Endometrium (tissue), 2 donors: ENCODE measurements at regions not wholly inside any gene's neighbourhood (a gene's known extent, or its start where the extent isn't known, plus 50 kb on each side); places are given as distances from the start of the nearest gene placed in this dataset.

Experiments used
- FAIRE-seq: peaks from 2 replicates; lab custom pipeline; 2012; peaks lifted over from hg19 to GRCh38; lab: Jason Lieb, UNC
- donor health status: control.
- donor health status: control.

- FAIRE-seq, result no peak
These were observed 70.0 kb upstream of the INPP5A start for GRCh38 chr10:132467464-132468149.

- no peak for FAIRE-seq
These were observed 69.4 kb upstream of the INPP5A start for GRCh38 chr10:132468216-132468615.

GRCh38 chr10:132468651-132469050 is 68.9 kb upstream of the INPP5A start:
- FAIRE-seq, result no peak

GRCh38 chr10:132469197-132469884 is 68.2 kb upstream of the INPP5A start:
- no peak for FAIRE-seq

DNA sequence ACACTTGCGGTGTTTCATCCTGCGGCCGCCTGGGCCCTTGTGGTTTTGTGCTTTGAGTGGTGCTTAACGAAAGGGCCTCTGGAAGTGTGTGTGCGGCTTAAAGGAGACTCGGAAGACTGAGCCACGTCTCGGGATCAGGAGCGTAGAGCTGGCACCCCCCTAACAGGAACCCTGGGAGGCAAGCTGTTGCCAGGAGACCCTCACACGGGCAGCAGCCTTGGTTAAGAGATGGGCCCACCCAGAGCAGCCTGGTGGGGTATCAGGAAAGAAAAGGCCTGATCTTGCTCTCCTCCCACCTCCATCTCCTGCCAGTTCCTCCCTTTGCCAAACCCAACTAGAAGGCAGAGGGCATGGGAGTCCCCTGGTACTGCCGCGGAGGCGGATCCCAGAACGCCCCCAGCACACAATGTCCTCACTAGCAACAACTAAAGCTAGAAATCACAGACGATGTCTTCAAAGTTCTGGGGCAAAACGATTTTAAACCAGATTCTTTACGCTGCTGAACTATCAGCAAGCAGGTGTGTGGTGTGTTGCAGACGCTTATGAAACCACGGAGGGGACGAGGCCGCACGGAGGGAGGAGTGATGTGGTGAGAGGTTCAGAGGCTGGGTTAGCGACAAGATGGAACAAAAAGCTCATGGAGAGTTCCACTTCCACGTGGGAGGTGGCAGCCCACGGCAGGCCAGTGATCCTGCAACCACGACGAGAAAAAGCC is 67.0 kb upstream of the INPP5A start:
- no peak for FAIRE-seq

DNA sequence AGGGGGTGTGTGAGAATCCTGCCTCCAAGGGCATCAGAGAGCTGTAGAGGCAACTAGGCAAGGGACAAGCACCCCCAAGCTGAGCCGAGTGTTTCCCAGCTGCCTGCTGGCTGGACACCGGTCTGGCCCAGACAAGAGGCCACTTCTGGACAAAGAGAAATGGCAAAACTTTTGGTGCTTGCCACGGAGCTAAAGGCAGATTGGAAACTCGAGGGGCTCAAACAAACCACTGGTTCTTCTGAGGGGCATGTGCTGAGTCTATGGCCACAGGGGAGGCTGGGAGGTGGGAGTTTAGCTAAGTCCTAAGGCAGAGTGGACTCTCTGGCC is 66.5 kb upstream of the INPP5A start:
- FAIRE-seq, result no peak

DNA sequence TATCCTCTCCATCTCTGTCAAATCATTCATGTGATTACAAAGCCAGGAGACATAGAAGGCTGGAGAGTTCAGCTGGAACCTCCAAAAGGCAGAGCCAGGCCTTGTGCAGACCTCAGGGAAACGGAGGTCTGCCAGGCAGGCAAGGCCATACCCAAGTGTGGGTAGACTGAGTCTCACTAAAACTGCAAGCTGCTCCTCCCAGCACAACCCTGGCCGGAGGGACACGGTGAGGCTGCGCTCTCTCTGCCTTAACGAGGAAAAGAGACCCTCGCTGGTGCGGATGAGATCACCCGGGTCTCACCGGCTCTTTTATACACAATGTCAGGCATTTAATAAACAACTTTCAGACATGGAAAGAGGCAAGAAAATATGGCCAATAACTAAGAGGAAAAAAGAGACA is 66.1 kb upstream of the INPP5A start:
- FAIRE-seq, result no peak

GRCh38 chr10:132475086-132475485 is 62.5 kb upstream of the INPP5A start:
- FAIRE-seq, result no peak

- FAIRE-seq, result no peak
These were observed 61.2 kb upstream of the INPP5A start for GRCh38 chr10:132476146-132477065.

GRCh38 chr10:132477066-132477397 is 60.6 kb upstream of the INPP5A start:
- FAIRE-seq, result no peak

GRCh38 chr10:132477398-132478340 is 59.9 kb upstream of the INPP5A start:
- no peak for FAIRE-seq

DNA sequence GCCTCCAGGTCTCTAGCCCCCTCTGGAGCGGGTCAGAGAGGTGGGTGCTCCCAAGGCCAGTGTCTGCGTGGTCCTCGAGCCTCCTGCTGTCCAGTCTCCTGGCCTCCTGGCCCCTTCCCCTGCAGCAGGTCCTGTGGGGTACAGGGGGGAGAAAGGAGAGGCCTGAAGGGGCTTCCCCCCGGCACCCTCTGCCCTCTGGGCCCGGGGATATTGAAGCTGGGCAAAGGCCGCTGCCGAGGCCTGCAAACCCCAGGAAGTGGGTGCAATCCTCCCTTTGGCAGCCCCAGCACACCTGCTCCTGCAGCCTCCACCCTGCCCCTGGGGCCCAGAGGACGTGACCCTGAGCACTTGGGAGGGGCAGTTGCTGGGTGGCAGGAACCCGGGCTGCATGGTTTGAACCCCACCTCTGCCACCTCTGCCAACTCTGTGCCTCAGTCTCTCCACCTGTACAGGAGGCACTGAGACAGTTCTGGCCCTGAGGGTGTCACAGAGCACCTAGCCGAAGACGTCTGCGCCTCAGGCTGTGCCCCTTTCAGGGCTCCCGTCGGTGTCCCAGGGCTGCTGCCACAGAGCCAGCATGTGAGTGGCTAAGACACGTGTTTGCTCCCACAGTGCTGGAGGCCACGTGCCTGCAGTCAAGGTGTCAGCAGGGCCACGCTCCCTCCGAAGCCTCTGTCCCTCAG is 59.1 kb upstream of the INPP5A start:
- no peak for FAIRE-seq

- no peak for FAIRE-seq
These were observed 58.5 kb upstream of the INPP5A start for GRCh38 chr10:132479024-132479602.

DNA sequence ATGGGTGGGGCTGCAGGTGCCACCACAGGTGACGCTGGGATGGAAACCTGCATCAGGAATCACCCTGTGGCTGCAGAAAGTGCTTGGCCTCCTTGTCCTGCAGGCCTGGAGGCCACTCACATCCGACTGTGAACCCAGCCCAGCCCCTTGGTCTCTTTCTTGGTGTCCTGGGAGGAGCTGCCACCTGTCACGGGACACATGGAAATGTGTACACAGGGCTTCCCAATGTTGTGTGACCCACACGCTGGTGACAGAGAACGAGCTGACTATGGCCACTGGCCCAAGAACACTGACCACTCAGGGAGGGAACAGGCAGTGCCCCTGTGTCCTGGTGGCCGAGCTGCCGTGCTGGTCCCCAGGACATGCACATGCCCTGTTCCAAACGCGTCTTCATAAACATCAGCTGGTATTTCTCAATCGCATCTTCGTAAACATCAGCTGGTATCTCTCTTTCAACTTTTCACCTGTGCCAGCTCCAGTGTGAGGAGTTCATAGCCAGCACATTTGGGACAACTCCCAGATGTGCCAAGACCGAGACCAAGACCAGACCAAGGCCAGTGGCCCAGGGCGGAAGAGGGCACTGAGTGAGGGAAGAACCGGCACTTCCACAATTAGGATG is 57.9 kb upstream of the INPP5A start:
- FAIRE-seq, result no peak

GRCh38 chr10:132480356-132480755 is 57.2 kb upstream of the INPP5A start:
- no peak for FAIRE-seq

GRCh38 chr10:132481690-132482089 is 55.9 kb upstream of the INPP5A start:
- FAIRE-seq, result no peak

DNA sequence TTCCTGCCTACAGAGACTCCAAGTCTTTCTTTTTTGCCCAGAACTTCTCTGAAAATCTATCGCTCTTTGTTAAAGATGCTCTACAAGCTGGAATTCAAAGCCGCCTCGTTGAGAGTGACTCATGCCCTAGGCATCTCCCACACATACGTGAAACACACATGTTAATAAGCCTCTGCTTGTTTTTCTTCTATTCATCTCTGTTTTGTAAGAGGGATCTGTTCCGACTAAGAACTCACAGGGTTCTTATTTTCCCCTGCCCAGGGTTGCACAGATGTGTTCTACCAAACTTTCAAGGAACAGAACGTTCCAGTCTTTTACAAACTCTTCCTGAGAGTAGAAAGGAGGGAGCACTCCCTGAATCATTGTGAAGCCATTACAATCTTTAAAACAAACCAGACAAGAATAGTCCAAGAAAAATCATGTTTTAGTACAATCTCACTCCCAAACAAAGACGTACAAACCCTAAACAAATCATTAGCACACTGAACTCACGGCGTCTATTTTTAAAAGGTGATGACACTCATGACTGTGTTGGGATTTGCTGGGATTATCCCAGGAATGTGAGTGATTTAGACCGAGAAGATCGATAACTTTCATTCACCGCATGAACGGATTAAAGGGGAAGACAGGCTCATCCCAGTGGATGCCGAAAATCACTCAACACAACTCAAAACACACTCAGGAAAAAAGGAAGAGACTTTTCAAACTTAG is 55.3 kb upstream of the INPP5A start:
- peak; percentile 72 for FAIRE-seq

DNA sequence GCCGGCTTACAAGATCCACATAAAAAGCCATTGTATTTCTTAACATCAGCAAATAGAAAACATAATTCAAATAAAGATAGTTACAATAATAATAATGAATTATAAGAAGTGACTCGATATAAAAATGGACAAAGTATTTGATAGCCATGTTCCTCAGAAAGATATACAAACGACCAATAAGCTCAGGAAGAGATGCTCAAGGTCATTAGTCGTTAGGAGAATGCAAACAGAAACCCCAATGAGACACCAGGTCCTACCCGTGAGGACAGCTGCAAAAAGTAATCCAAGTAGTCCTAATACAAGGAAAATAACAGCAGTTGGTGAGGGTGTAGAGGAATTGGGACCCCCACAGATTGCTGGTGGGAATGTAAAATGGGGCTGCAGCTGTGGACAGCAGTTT is 54.2 kb upstream of the INPP5A start:
- FAIRE-seq, result no peak

DNA sequence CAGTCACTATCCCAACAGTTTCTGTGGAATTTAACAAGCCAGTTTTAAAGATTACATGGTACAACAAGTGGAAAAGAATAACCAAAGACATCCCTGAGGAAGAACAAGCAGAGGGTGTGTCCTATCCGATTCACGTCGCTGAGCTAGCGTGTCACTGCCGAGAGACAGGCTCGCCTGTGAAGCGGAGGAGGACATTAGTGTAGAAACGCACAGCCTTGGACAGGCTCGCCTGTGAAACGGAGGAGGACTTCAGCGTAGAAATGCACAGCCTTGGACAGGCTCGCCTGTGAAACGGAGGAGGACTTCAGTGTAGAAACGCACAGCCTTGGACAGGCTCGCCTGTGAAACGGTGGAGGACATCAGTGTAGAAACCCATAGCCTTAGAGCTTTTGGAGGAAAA is 52.7 kb upstream of the INPP5A start:
- FAIRE-seq, result no peak
